Immature natural killer cell (primary cell): ENCODE measurements at regions not wholly inside any gene's neighbourhood (a gene's known extent, or its start where the extent isn't known, plus 50 kb on each side); places are given as distances from the start of the nearest gene placed in this dataset.
A peak's percentile ranks its signal among the peaks of the same experiment; 100 is the strongest.

Experiments used
- DNase-seq, 3 donors: peaks; one replicate each; pipeline ENCODE4 v3.0.0; 2022; ENCODE audit warnings: mixed read lengths in 1 of 3
- H3K27ac Mint-ChIP-seq, 6 donors: one replicate each; pipeline ENCODE4 v1.8.0; 2020; ENCODE audit warnings: mixed read lengths in 6 of 6, mild to moderate bottlenecking in 5 of 6, inconsistent platforms in 4 of 6, moderate library complexity in 3 of 6
- H3K27me3 Mint-ChIP-seq, 3 donors: one replicate each; pipeline ENCODE4 v1.8.0; 2020 to 2021; ENCODE audit warnings: low read depth in 3 of 3, mild to moderate bottlenecking in 3 of 3, mixed read lengths in 3 of 3, moderate library complexity in 3 of 3, inconsistent platforms in 1 of 3
- H3K36me3 Mint-ChIP-seq, 3 donors: one replicate each; pipeline ENCODE4 v1.8.0; 2020; ENCODE audit warnings: mixed read lengths in 3 of 3, inconsistent platforms in 2 of 3, mild to moderate bottlenecking in 2 of 3
- H3K4me1 Mint-ChIP-seq, 2 donors: one replicate each; pipeline ENCODE4 v1.8.0; 2020; ENCODE audit warnings: inconsistent platforms in 2 of 2, mild to moderate bottlenecking in 2 of 2, mixed read lengths in 2 of 2, moderate library complexity in 1 of 2
- H3K4me3 Mint-ChIP-seq, 5 donors: one replicate each; pipeline ENCODE4 v1.8.0; 2020; ENCODE audit warnings: mild to moderate bottlenecking in 5 of 5, mixed read lengths in 5 of 5, inconsistent platforms in 3 of 5, moderate library complexity in 3 of 5
- H3K9me3 Mint-ChIP-seq, 6 donors: one replicate each; pipeline ENCODE4 v1.8.0; 2020; ENCODE audit warnings: mild to moderate bottlenecking in 6 of 6, mixed read lengths in 6 of 6, inconsistent platforms in 4 of 6, moderate library complexity in 3 of 6

- H3K9me3 Mint-ChIP-seq: peaks cover 0 to 3% (median under 1%) of the 10 kb centered on the region in 6 donors
- no peaks in the 10 kb centered on the region for H3K4me1 Mint-ChIP-seq
- DNase-seq: no peak
- H3K27ac Mint-ChIP-seq: no peak overlapping the region
- H3K27me3 Mint-ChIP-seq: peaks cover 2 to 7% (median 4%) of the 10 kb centered on the region in 3 donors
- H3K36me3 Mint-ChIP-seq: no peaks in the 10 kb centered on the region
- H3K4me3 Mint-ChIP-seq: no peak overlapping the region
Measured at GRCh38 chr1:55822891-55823290, 607.7 kb upstream of the USP24 start.

GRCh38 chr1:55821234-55821633, 606.1 kb upstream of the USP24 start:
- Mint-ChIP-seq H3K4me1 (peaks cover 4 to 9% of the 10 kb centered on the region in 2 donors), H3K27me3 (peaks cover 2 to 10% (median 5%) of the 10 kb centered on the region in 3 donors), H3K9me3 (peaks cover 0 to 3% (median under 1%) of the 10 kb centered on the region in 6 donors), H3K36me3 (no peaks in the 10 kb centered on the region), H3K27ac (no peak overlapping the region), H3K4me3 (no peak overlapping the region)
- DNase-seq: no peak

- peaks cover 0 to 3% (median under 1%) of the 10 kb centered on the region in 6 donors for H3K9me3 Mint-ChIP-seq
- no peaks in the 10 kb centered on the region for H3K36me3 Mint-ChIP-seq
- peaks cover 4 to 11% of the 10 kb centered on the region in 2 donors for H3K4me1 Mint-ChIP-seq
- peaks cover 2 to 7% (median 5%) of the 10 kb centered on the region in 3 donors for H3K27me3 Mint-ChIP-seq
- H3K27ac Mint-ChIP-seq: no peak overlapping the region
- no peak overlapping the region for H3K4me3 Mint-ChIP-seq
- DNase-seq: no peak
Measured at GRCh38 chr1:55820501-55820900, 605.3 kb upstream of the USP24 start.

GRCh38 chr1:55819011-55819410, 603.8 kb upstream of the USP24 start:
- Mint-ChIP-seq H3K36me3 (no peaks in the 10 kb centered on the region), H3K4me1 (peaks cover 4 to 11% of the 10 kb centered on the region in 2 donors), H3K27me3 (peaks cover 2 to 7% (median 5%) of the 10 kb centered on the region in 3 donors), H3K4me3 (no peak overlapping the region), H3K9me3 (peaks cover 0 to 3% (median under 1%) of the 10 kb centered on the region in 6 donors), H3K27ac (no peak overlapping the region)
- DNase-seq: no peak

- no peaks in the 10 kb centered on the region for H3K36me3 Mint-ChIP-seq
- H3K27me3 Mint-ChIP-seq: peaks cover 0 to 5% (median 1%) of the 10 kb centered on the region in 3 donors
- no peak overlapping the region for H3K4me3 Mint-ChIP-seq
- DNase-seq: peak; percentile 4 to 17 (median 12)
- peaks cover 4 to 11% of the 10 kb centered on the region in 2 donors for H3K4me1 Mint-ChIP-seq
- peaks cover 0 to 3% (median under 1%) of the 10 kb centered on the region in 6 donors for H3K9me3 Mint-ChIP-seq
- H3K27ac Mint-ChIP-seq: no peak overlapping the region
Measured at GRCh38 chr1:55816456-55817426, 601.6 kb upstream of the USP24 start.

- peaks cover 4 to 11% of the 10 kb centered on the region in 2 donors for H3K4me1 Mint-ChIP-seq
- peaks cover 0 to 2% (median under 1%) of the 10 kb centered on the region in 6 donors for H3K9me3 Mint-ChIP-seq
- no peak for DNase-seq
- H3K27me3 Mint-ChIP-seq: peaks cover 0 to 5% (median 1%) of the 10 kb centered on the region in 3 donors
- no peak overlapping the region for H3K4me3 Mint-ChIP-seq
- no peak overlapping the region for H3K27ac Mint-ChIP-seq
- no peaks in the 10 kb centered on the region for H3K36me3 Mint-ChIP-seq
Measured at GRCh38 chr1:55815745-55816455, 600.7 kb upstream of the USP24 start.

GRCh38 chr1:55814967-55815366, 599.8 kb upstream of the USP24 start:
- Mint-ChIP-seq H3K27ac (no peak overlapping the region), H3K9me3 (peaks cover 0 to 2% (median under 1%) of the 10 kb centered on the region in 6 donors), H3K27me3 (peaks cover 0 to 5% (median 1%) of the 10 kb centered on the region in 3 donors), H3K4me3 (no peak overlapping the region), H3K4me1 (peaks cover 4 to 11% of the 10 kb centered on the region in 2 donors), H3K36me3 (no peaks in the 10 kb centered on the region)
- no peak for DNase-seq

- Mint-ChIP-seq H3K27me3 (peaks cover 0 to 3% (median 1%) of the 10 kb centered on the region in 3 donors), H3K36me3 (no peaks in the 10 kb centered on the region), H3K27ac (no peak overlapping the region), H3K9me3 (peaks cover 0 to 4% (median under 1%) of the 10 kb centered on the region in 6 donors), H3K4me1 (peaks cover 4 to 11% of the 10 kb centered on the region in 2 donors), H3K4me3 (no peak overlapping the region)
- DNase-seq: no peak
Measured at GRCh38 chr1:55813618-55814017, 598.5 kb upstream of the USP24 start.

- H3K4me1 Mint-ChIP-seq: peaks cover 4 to 11% of the 10 kb centered on the region in 2 donors
- DNase-seq: no peak
- no peak overlapping the region for H3K27ac Mint-ChIP-seq
- peaks cover 1 to 4% (median 3%) of the 10 kb centered on the region in 3 donors for H3K27me3 Mint-ChIP-seq
- H3K9me3 Mint-ChIP-seq: peaks cover 3 to 9% (median 6%) of the 10 kb centered on the region in 6 donors
- no peak overlapping the region for H3K4me3 Mint-ChIP-seq
- H3K36me3 Mint-ChIP-seq: peaks cover 0 to 3% (median 0%) of the 10 kb centered on the region in 3 donors
Measured at GRCh38 chr1:55812281-55812680, 597.1 kb upstream of the USP24 start.

GRCh38 chr1:55808263-55808662, 593.1 kb upstream of the USP24 start:
- Mint-ChIP-seq H3K4me1 (no peaks in the 10 kb centered on the region), H3K27me3 (peaks cover 0 to 6% (median 2%) of the 10 kb centered on the region in 3 donors), H3K9me3 (peaks cover 4 to 15% (median 7%) of the 10 kb centered on the region in 6 donors), H3K4me3 (no peak overlapping the region), H3K36me3 (peaks cover 0 to 3% (median 0%) of the 10 kb centered on the region in 3 donors), H3K27ac (no peak overlapping the region)
- no peak for DNase-seq

GRCh38 chr1:55803429-55803828, 588.3 kb upstream of the USP24 start:
- peaks cover 2 to 12% (median 9%) of the 10 kb centered on the region in 6 donors for H3K9me3 Mint-ChIP-seq
- peaks cover 0 to 8% (median 5%) of the 10 kb centered on the region in 3 donors for H3K27me3 Mint-ChIP-seq
- H3K36me3 Mint-ChIP-seq: peaks cover 0 to 2% (median 0%) of the 10 kb centered on the region in 3 donors
- H3K27ac Mint-ChIP-seq: no peak overlapping the region
- no peaks in the 10 kb centered on the region for H3K4me1 Mint-ChIP-seq
- no peak overlapping the region for H3K4me3 Mint-ChIP-seq
- no peak for DNase-seq

GRCh38 chr1:55801481-55801880, 586.3 kb upstream of the USP24 start:
- Mint-ChIP-seq H3K27me3 (peaks cover 0 to 5% (median 5%) of the 10 kb centered on the region in 3 donors), H3K4me3 (no peak overlapping the region), H3K27ac (no peak overlapping the region), H3K4me1 (no peaks in the 10 kb centered on the region), H3K36me3 (no peaks in the 10 kb centered on the region), H3K9me3 (peaks cover 0 to 7% (median 4%) of the 10 kb centered on the region in 6 donors)
- DNase-seq: no peak

GRCh38 chr1:55800503-55800902, 585.3 kb upstream of the USP24 start:
- peaks cover 0 to 8% (median 2%) of the 10 kb centered on the region in 6 donors for H3K9me3 Mint-ChIP-seq
- H3K27ac Mint-ChIP-seq: no peak overlapping the region
- H3K36me3 Mint-ChIP-seq: no peaks in the 10 kb centered on the region
- no peak for DNase-seq
- H3K27me3 Mint-ChIP-seq: peaks cover 0 to 5% (median 3%) of the 10 kb centered on the region in 3 donors
- no peak overlapping the region for H3K4me3 Mint-ChIP-seq
- no peaks in the 10 kb centered on the region for H3K4me1 Mint-ChIP-seq
